ENCODE measurements at regions not wholly inside any gene's neighbourhood (a gene's known extent, or its start where the extent isn't known, plus 50 kb on each side); places are given as distances from the start of the nearest gene placed in this dataset.

DNA sequence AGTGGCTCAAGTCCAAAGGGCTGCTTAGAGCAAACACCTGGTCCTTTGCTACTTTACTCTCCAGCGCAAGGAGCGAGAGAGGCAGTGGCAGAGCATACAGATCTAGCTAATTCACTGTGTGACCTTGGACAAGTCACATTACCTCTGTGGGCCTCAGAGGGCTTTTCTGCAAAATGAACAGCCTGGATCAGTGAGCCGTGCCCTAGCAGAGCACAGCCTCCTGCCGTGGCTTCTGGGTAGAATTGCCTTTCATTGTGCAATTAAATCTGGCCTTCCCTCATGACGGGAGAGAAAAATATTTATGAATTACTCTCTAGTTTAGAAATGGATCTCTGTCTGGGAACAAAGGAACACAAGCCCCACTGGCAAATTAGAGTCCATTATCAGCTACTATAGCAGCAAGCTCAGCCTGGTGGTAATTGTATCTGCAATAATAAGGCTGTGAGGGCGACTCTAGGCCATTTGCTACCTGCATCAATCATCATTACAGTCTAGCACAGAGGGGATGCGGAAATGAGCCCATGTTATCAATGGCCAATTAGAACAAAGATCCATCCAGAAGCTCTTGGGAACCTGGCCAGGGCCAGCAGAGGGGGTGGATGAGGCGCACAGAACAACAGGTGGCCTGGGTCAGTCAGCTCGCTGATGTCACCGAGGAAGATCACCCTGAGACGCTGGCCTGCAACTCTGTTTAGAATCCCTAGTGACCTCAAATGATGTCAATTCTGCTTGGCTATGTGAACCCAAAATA lies 114.2 kb upstream of the LY86 start:
- peaks cover 0 to 4% of the 10 kb centered on the region in 2 donors for H3K9me3 ChIP-seq (replicated peaks in 1 of 2; ENCODE audit: control insufficient read depth in 1 of 2, insufficient read depth in 1 of 2, low read length in 2 of 2)
- Mint-ChIP-seq H3K4me1 (peaks cover 37% of the 10 kb centered on the region), H3K36me3 (peaks cover 0 to 7% of the 10 kb centered on the region in 2 donors), H3K27ac (no peak overlapping the region), H3K9me3 (peaks cover 3 to 10% (median 6%) of the 10 kb centered on the region in 7 donors), H3K4me3 (no peak overlapping the region), H3K27me3 (ENCODE audit: low read depth in 3 of 3) (peaks cover 0 to 2% (median 1%) of the 10 kb centered on the region in 3 donors)
- H2AFZ ChIP-seq (ENCODE audit: insufficient read depth, low read depth, low read length, poor library complexity, severe bottlenecking) = no peak overlapping the region
- intact Hi-C loops (cut with micrococcal nuclease) = no loop called here
- no peaks in the 10 kb centered on the region for H4K20me1 ChIP-seq (ENCODE audit: insufficient read depth, low read length)
- no peak overlapping the region for H3K4me2 ChIP-seq (replicated peaks; ENCODE audit: extremely low read depth, low read length, poor library complexity, severe bottlenecking)
- no peak for TF ChIP-seq CTCF (IDR thresholded peaks at IDR 0.05)
- H3K9ac ChIP-seq (ENCODE audit: insufficient read depth, low read length, poor library complexity, severe bottlenecking) = no peak overlapping the region
- H3K79me2 ChIP-seq (ENCODE audit: insufficient read depth, low read length) = no peaks in the 10 kb centered on the region
- H3K27me3 ChIP-seq (ENCODE audit: control insufficient read depth in 2 of 2, insufficient read depth in 2 of 2, low read length in 2 of 2) = no peaks in the 10 kb centered on the region
- H3K27ac ChIP-seq (ENCODE audit: low read depth in 1 of 2, low read length in 2 of 2) = no peak overlapping the region
- no peak for DNase-seq
- no peaks in the 10 kb centered on the region for H3K36me3 ChIP-seq (replicated peaks in 1 of 2; ENCODE audit: control insufficient read depth in 1 of 2, insufficient read depth in 2 of 2, low read length in 2 of 2)
- no peak overlapping the region for H3K4me3 ChIP-seq (replicated peaks in 1 of 3; ENCODE audit: low read depth in 2 of 3, low read length in 3 of 3)
- peaks cover 25 to 33% of the 10 kb centered on the region in 2 donors for H3K4me1 ChIP-seq (ENCODE audit: control insufficient read depth in 1 of 2, insufficient read depth in 2 of 2, low read length in 2 of 2)
- WGBS (ENCODE audit: insufficient coverage) = 100% methylated on average over 6 of the region's 11 CpGs

DNA sequence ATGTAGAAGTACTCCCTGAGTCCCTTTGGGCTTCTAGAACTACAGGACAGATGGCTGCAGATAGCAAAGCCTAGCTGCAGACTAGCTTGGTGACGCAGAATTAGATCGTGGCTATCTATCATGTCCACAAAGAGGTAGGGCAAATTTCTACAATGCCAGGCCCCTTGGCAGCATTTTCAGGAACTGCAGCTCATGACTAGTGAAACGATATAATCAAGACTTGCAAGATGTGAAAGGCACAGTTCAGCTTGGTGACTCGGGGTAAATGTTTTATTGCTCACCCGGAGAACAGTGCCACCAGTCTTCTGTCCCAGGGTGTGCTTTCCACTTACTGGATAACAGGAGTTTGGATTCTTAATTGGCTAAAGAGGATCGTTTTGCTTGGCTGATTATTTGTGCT lies 108.7 kb upstream of the LY86 start:
- H2AFZ ChIP-seq (ENCODE audit: insufficient read depth, low read depth, low read length, poor library complexity, severe bottlenecking) = no peak overlapping the region
- intact Hi-C loops (cut with micrococcal nuclease) = no loop called here
- no peak for DNase-seq
- Mint-ChIP-seq H3K36me3 (peaks cover 0 to 4% of the 10 kb centered on the region in 2 donors), H3K9me3 (peaks cover 0 to 2% (median 2%) of the 10 kb centered on the region in 7 donors), H3K27me3 (ENCODE audit: low read depth in 3 of 3) (peaks cover 0 to 3% (median 2%) of the 10 kb centered on the region in 3 donors), H3K27ac (no peak overlapping the region), H3K4me3 (no peak overlapping the region), H3K4me1 (peaks cover 21% of the 10 kb centered on the region)
- H3K4me1 ChIP-seq (ENCODE audit: control insufficient read depth in 1 of 2, insufficient read depth in 2 of 2, low read length in 2 of 2) = peaks cover 3 to 10% of the 10 kb centered on the region in 2 donors
- no peak for TF ChIP-seq CTCF (IDR thresholded peaks at IDR 0.05)
- WGBS (ENCODE audit: insufficient coverage) = 59% methylated on average over 6 of the region's 6 CpGs
- no peaks in the 10 kb centered on the region for H3K36me3 ChIP-seq (replicated peaks in 1 of 2; ENCODE audit: control insufficient read depth in 1 of 2, insufficient read depth in 2 of 2, low read length in 2 of 2)
- no peak overlapping the region for H3K4me3 ChIP-seq (replicated peaks in 1 of 3; ENCODE audit: low read depth in 2 of 3, low read length in 3 of 3)
- H3K9me3 ChIP-seq (replicated peaks in 1 of 2; ENCODE audit: control insufficient read depth in 1 of 2, insufficient read depth in 1 of 2, low read length in 2 of 2) = no peaks in the 10 kb centered on the region
- H3K4me2 ChIP-seq (replicated peaks; ENCODE audit: extremely low read depth, low read length, poor library complexity, severe bottlenecking) = no peak overlapping the region
- H3K79me2 ChIP-seq (ENCODE audit: insufficient read depth, low read length) = no peaks in the 10 kb centered on the region
- H3K9ac ChIP-seq (ENCODE audit: insufficient read depth, low read length, poor library complexity, severe bottlenecking) = no peak overlapping the region
- H3K27ac ChIP-seq (ENCODE audit: low read depth in 1 of 2, low read length in 2 of 2) = no peak overlapping the region
- H4K20me1 ChIP-seq (ENCODE audit: insufficient read depth, low read length) = no peaks in the 10 kb centered on the region
- no peaks in the 10 kb centered on the region for H3K27me3 ChIP-seq (ENCODE audit: control insufficient read depth in 2 of 2, insufficient read depth in 2 of 2, low read length in 2 of 2)

All from CD14-positive monocyte (primary cell).